ENCODE measurements at regions not wholly inside any gene's neighbourhood (a gene's known extent, or its start where the extent isn't known, plus 50 kb on each side); places are given as distances from the start of the nearest gene placed in this dataset.

DNA sequence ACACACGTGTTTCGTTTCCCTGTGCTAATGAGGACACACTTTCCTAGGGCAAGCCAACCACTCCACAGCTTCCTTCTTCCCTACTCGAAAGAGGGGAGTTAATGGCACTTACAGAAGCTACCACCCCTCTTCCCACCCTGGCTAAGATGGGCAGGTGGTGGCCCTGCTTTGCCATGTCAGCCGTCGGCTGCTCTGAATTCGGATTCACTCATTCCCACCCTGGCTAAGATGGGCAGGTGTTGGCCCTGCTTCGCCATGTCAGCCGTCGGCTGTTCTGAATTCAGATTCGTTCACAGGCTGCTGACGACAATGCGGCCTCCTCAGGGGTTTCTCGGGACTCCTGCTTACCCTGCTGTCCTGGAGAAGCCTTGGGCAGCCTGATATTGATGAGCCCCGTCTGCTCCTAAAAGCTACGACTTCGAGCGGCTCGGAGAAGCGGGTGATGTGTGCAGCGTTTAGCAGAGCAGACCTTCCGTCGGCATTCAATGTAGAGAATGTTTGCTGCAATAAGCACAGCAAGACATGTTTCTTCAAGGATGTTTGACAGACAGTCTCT lies 56.2 kb upstream of the PPP2R2D start:
- DNase-seq, result no peak

DNA sequence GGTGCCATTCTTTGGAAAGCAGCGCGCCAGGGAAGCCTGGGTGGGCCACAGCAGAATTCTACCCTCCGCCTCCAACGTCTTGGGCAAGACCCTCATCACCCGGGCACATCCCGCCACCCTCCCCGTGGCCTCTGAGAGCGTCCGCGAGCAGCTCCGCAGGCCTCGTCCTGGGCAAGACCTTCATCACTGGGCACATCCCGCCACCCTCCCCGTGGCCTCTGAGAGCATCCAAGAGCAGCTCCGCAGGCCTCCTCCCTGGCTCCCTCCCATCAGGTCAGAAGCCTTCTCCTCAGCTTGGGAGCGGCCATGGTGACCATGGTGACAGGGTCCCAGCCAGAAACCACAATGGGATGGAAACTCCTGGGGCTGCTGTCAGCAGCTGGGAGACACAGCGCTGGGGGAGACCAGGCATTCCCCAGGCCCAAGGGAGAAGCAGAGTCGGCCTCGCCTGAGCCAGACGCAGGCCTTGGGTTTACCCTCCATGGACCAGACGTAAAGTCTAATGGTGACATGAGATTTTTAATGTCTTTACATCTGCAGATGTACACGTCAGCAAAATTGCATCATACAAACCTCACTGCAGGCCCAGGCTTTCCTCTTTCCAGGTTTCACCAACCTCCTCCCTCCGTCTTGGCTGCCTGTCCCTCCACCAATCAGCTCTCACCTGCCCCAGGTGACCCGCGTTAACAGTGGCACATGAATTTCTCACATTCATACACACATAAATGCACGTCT lies 55.1 kb upstream of the PPP2R2D start:
- no peak for DNase-seq

DNA sequence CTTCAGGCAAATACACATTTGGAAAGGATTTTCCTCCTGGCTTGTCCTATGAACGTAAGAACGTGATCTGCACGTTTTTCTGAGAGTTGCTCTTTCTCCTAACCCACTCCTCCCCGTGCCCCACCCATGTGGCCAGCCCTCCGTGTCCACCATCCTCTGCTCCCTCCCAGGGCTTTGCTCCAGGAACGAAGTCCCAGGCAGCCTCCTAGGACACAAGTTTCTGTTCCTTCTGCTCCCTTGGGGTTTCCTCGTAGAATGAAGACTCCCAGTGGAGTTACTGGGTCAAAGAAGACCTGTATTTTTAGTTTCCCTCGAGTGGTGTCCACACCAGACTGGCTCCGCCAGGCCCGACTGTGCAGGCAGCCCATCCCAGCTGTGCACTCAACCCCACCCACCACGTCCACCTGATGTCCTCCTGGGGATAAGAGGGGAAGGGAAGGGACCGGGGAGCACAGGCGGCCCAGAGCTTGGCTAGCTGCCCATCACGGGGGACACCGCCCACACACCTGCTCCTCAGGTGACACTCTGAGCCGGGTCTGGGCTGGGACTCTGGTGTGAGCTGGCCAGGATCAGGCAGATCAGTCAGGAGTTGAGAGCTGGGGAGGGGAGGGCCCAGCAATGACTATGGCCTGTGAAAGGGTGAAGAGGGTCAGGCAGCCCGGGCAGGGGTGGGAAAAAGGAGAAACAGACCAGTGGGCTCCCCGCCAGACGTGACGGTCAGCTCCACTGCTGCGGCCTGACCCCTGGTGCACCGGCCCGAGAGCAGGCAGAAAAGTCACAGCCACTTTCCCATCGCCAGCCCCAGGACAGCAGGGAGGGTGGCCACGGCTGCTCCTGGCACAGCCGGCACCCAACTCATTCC lies 54.3 kb upstream of the PPP2R2D start:
- no peak for DNase-seq

DNA sequence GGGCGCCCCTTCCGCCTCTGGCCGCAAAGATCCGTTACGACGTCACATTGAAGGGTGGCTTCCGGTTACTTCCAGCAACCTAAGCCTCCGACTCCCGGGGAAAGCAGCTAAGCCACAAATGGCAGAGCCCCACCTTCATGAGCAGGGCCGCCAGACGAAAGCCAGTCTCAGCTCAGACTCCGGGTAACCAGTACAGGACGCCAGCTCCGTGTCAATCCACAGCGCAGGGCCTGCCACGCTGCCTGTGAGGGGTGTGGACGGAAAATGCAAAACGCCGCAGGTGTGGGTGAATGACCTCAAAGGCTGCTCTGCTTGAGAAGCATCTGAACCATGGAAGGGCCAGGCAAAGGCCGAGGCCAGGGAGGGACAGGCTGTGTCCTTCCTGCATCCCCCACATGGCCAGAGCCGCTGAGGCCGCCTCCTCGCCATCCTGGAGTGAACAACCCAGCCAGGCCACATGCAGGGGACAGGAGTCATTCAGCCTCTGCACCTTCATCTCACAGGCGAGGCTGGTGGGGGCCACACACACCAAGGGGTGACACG lies 53.5 kb upstream of the PPP2R2D start:
- no peak for DNase-seq

DNA sequence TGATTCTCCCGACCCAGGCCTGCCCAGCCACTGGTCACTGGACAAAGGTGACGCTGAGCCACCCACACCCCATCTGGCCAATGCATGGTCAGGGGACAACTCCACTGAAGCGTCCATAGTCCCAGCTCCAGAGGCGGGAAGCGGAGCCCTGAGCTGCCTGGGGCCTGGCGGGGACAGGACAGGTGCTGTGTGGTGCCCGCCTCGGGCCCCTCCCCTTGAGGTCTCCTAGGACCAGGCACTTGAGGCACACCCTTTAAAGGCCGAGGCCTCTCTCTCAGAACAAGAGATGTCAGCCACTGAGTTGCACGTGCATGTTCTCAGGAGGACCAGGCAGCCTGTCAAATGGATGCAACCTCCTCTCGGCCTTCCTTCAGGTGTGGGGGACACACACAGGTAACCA lies 52.5 kb upstream of the PPP2R2D start:
- DNase-seq, result no peak

DNA sequence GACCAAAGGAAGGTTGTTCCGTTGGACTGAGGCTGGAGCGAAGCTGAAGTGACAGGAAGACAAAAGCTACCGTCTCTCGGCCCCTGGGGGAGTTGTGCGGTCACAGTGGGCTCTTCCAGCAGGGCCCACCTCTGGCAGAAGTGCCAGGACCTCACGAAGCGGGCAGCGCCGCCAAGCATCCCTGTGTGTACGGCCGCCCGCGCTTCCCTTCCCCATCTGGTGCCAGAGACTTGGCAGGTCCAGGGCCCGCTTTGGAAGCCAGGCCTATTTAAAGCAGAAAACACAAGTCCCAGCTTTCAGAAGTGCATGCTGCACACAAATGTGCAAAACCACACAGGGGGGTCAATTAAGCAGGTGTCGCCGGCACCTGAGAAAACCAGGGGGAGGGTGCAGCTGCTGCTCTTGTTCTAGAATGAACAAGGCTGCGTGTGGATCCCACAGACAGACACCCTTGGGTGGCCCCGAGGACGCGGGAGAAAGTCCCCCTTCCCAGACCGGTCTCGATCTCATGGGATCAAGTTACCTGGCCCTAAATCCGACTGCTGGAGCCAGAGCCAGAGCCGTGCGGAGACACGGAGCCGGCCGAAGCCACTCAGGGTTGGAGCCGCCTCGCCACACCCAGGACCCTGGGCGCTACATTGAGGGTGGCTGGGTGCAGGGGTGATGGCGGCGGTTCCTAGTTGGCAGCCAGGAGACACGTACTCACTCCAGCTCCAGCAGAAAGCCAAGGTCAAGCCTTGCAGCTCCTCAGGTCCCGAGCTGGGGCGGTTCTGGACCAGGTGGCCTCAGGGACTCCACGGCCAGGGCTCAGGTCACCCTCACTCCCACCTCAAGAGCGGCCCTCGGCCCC lies 51.8 kb upstream of the PPP2R2D start:
- DNase-seq, result no peak

DNA sequence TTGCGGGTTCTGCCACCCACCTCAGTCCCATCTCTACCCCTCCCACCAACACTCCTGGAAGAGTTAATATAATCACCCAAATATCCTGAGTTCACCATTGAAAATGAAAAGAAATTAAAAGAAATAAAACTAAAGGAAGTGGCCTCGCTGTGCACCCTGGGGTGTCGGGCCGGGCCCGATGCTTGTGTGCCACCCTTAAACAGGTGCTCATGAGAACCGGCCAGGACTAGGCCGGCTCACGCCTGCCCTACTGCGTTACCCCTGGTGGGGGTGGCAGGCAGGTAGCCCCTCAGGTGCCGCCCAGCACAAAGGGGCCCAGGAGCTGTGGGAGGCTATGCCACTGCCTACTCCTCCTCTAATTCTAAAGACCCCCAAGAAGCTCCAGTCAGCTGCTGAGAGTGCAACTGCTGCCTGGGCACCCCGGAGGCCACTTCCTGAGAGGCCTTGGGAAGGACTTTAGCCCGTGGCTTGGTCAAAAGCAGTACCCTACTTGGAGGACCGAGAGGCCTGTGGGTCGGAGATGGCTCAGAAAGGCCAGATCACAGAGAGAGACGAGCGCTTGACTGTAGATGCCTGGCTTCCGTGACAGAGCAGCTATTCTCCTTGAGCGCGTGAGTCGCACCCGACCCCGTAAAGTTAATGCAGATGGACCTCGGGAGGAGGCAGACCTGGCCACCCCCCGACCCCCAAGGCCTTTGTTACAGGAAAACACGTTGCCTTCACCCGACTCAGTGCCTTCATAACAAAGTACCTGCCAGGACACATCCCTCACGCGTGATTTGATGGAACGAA lies 51.0 kb upstream of the PPP2R2D start:
- DNase-seq, result no peak

DNA sequence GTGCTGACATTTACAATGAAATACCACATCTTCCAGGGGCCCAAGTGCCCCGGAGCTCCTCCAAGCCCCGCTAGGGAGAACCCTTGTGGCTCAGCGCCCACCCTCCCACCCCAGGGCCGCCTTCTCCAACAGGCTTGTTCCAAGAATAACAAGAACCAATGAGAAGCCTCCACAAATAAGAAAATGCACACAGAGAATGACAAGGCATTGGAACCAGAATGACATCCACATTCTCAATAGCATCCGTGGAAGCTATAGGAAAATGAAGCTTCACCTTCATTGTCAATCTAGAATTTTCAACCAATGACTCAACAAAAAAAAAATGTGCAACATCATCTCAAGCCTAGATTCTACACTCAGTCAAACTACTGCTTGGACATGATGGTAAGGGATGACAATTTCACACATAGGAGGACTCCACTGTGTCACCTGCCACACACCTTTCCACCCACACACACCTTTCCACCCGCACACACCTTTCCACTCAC lies 50.4 kb upstream of the PPP2R2D start:
- DNase-seq, result no peak
